Mucosa of descending colon (tissue), 3 donors: ENCODE measurements at regions not wholly inside any gene's neighbourhood (a gene's known extent, or its start where the extent isn't known, plus 50 kb on each side); places are given as distances from the start of the nearest gene placed in this dataset.

Experiments used
- ATAC-seq: fragments of 200-7000 bp; cut with Tn5 transposase; one replicate; pipeline ENCODE4 v1.9.1; 2020; ENCODE audit warnings: mild to moderate bottlenecking, moderate library complexity
- DNase-seq, 3 donors: peaks; one replicate each; pipeline ENCODE4 v3.0.0-alpha.2; 2020
- H3K36me3 ChIP-seq: fragments of 200-600 bp; one replicate; pipeline ENCODE4 v1.8.0; 2021; ENCODE audit warnings: low read depth, mild to moderate bottlenecking
- H3K4me1 ChIP-seq: fragments of 200-600 bp; one replicate; pipeline ENCODE4 v1.8.0; 2021; ENCODE audit warnings: low read depth, mild to moderate bottlenecking
- H3K4me3 ChIP-seq: fragments of 200-600 bp; one replicate; pipeline ENCODE4 v1.8.0; 2021; ENCODE audit warnings: mild to moderate bottlenecking
- H3K9me3 ChIP-seq: fragments of 200-600 bp; one replicate; pipeline ENCODE4 v1.8.0; 2021; ENCODE audit warnings: mild to moderate bottlenecking
- CTCF ChIP-seq: fragments of 200-600 bp; IDR thresholded peaks from one replicate; pipeline ENCODE4 v1.8.0; 2022; ENCODE audit warnings: antibody characterized with exemption, mild to moderate bottlenecking
- intact Hi-C, 2 donors: fragments of 100-400 bp; cut with DNase I in 1 of 2; cut with micrococcal nuclease in 1 of 2; formaldehyde crosslinking; loops; one replicate each; pipeline versions ENCODE4 v1.11.0 to v1.11.1; 2022; cut with DNase I, micrococcal nuclease
- donor health status: DM: no; HTN: no; CAD: no; lungs with moderate emphysema.
- donor health status: DM: no; HTN: no; CAD: no.
- donor health status: DM: no; HTN: yes; CAD: no.

- ATAC-seq: no peak
- no peak overlapping the region for H3K4me3 ChIP-seq
- intact Hi-C loops: no loop called here
- no peak for TF ChIP-seq CTCF
- H3K4me1 ChIP-seq: peaks cover 3% of the 10 kb centered on the region
- no peak for DNase-seq
- H3K36me3 ChIP-seq: no peaks in the 10 kb centered on the region
- no peaks in the 10 kb centered on the region for H3K9me3 ChIP-seq
Observed at GRCh38 chr6:145262771-145263170, 472.5 kb downstream of the EPM2A start.

GRCh38 chr6:145263778-145264211, 471.5 kb downstream of the EPM2A start:
- no peaks in the 10 kb centered on the region for H3K9me3 ChIP-seq
- intact Hi-C loops: no loop called here
- DNase-seq (no peak), ATAC-seq (no peak)
- H3K4me3 ChIP-seq: no peak overlapping the region
- no peaks in the 10 kb centered on the region for H3K36me3 ChIP-seq
- H3K4me1 ChIP-seq: peaks cover 3% of the 10 kb centered on the region
- TF ChIP-seq CTCF: no peak

- H3K4me1 ChIP-seq: peaks cover 6% of the 10 kb centered on the region
- H3K9me3 ChIP-seq: no peaks in the 10 kb centered on the region
- H3K4me3 ChIP-seq: no peak overlapping the region
- intact Hi-C loops: no loop called here
- H3K36me3 ChIP-seq: no peaks in the 10 kb centered on the region
- ATAC-seq: no peak
- DNase-seq: no peak
- TF ChIP-seq CTCF: no peak
Observed at GRCh38 chr6:145266432-145267075, 468.8 kb downstream of the EPM2A start.

- H3K4me3 ChIP-seq: no peak overlapping the region
- no peaks in the 10 kb centered on the region for H3K9me3 ChIP-seq
- DNase-seq: peak in 2 of 3 donors; percentile 7 to 21
- ATAC-seq: peak; percentile 37
- no peaks in the 10 kb centered on the region for H3K36me3 ChIP-seq
- peaks cover 6% of the 10 kb centered on the region for H3K4me1 ChIP-seq
- intact Hi-C loops: no loop called here
- no peak for TF ChIP-seq CTCF
Observed at GRCh38 chr6:145267076-145267867, 468.0 kb downstream of the EPM2A start.

GRCh38 chr6:145270464-145270863, 464.9 kb downstream of the EPM2A start:
- Histone ChIP-seq H3K4me3 (no peak overlapping the region), H3K4me1 (peaks cover 3% of the 10 kb centered on the region), H3K36me3 (no peaks in the 10 kb centered on the region), H3K9me3 (no peaks in the 10 kb centered on the region)
- DNase-seq (no peak), ATAC-seq (no peak)
- intact Hi-C loops: no loop called here
- no peak for TF ChIP-seq CTCF
